ENCODE measurements at regions not wholly inside any gene's neighbourhood (a gene's known extent, or its start where the extent isn't known, plus 50 kb on each side); places are given as distances from the start of the nearest gene placed in this dataset.

- CTCF ChIA-PET, result no interaction called here
- H3K9me2 ChIP-seq (ENCODE audit: insufficient read depth), result no peaks in the 10 kb centered on the region
- no peak overlapping the region for H3K27ac ChIP-seq (ENCODE audit: low read depth, low read length)
- no peaks in the 10 kb centered on the region for H3K79me2 ChIP-seq (ENCODE audit: insufficient read depth, low read length)
- RAD21 ChIA-PET (ENCODE audit: low non-redundant PET in 1 of 2, low total read pairs in 2 of 2, uncharacterized antibody in 2 of 2, unreplicated experiment in 2 of 2), result no interaction called here
- H2AFZ ChIP-seq (ENCODE audit: low read depth, low read length, poor library complexity, severe bottlenecking), result no peak overlapping the region
- no peak overlapping the region for H3K4me2 ChIP-seq (ENCODE audit: low read length)
- POLR2A ChIA-PET, result no interaction called here
- H3K4me3 ChIP-seq (replicated peaks in 1 of 2; ENCODE audit: low read depth in 1 of 2, low read length in 2 of 2), result no peak overlapping the region
- no peak for ATAC-seq
- BruUV-seq (replicated peaks), result no TSS peak
- H3K4me1 ChIP-seq (ENCODE audit: control insufficient read depth in 1 of 2, insufficient read depth in 2 of 2, low read length in 2 of 2), result no peaks in the 10 kb centered on the region
- H3K9me3 ChIP-seq (ENCODE audit: control insufficient read depth in 1 of 2, insufficient read depth in 1 of 2, low read depth in 1 of 2, low read length in 2 of 2), result no peaks in the 10 kb centered on the region
- intact Hi-C loops (cut with micrococcal nuclease), result no loop called here
- H4K20me1 ChIP-seq (ENCODE audit: insufficient read depth), result no peaks in the 10 kb centered on the region
- no peak for DNase-seq (ENCODE audit: low read depth, low spot score)
- H3K36me3 ChIP-seq (ENCODE audit: control insufficient read depth in 1 of 2, insufficient read depth in 2 of 2, low read length in 2 of 2), result no peaks in the 10 kb centered on the region
- H3K9ac ChIP-seq (ENCODE audit: low read length), result no peak overlapping the region
- peaks cover 40% of the 10 kb centered on the region for H3K27me3 ChIP-seq (ENCODE audit: insufficient read depth, low read length)
- TF ChIP-seq ZFX (IDR thresholded peaks at IDR 0.05) (no peak), CEBPB (IDR thresholded peaks at IDR 0.05; ENCODE audit: low read depth) (no peak), MAX (IDR thresholded peaks at IDR 0.05) (no peak), CTCF (IDR thresholded peaks at IDR 0.05 in 2 of 3, conservative IDR thresholded peaks at IDR 0.05 in 1 of 3; ENCODE audit: borderline replicate concordance in 1 of 3, insufficient read depth in 1 of 3, low read depth in 2 of 3, low read length in 2 of 3) (no peak), ZBTB33 (IDR thresholded peaks at IDR 0.05; ENCODE audit: extremely low read depth, insufficient replicate concordance, low read length) (no peak), CBX3 (IDR thresholded peaks at IDR 0.05; ENCODE audit: low read depth) (no peak), ATF3 (IDR thresholded peaks at IDR 0.05) (no peak), SP1 (IDR thresholded peaks at IDR 0.05; ENCODE audit: low read depth) (no peak), RAD21 (IDR thresholded peaks at IDR 0.05; ENCODE audit: low read depth) (no peak)
Observed at GRCh38 chr7:25420771-25421170, 192.5 kb upstream of the NPVF start.

Measured in HCT116 (cell line).